HEK293 (cell line): ENCODE measurements at regions not wholly inside any gene's neighbourhood (a gene's known extent, or its start where the extent isn't known, plus 50 kb on each side); places are given as distances from the start of the nearest gene placed in this dataset.

Experiments
- CTCF ChIA-PET: fragments of 350-600 bp; formaldehyde crosslinking; extraction: SDS; loops from one replicate; lab custom pipeline; 2021; ENCODE audit warnings: antibody characterized with exemption; lab: Yijun Ruan, JAX
- POLR2A ChIA-PET: fragments of 300-600 bp; formaldehyde crosslinking; extraction: SDS; loops from one replicate; lab custom pipeline; 2020; ENCODE audit warnings: antibody characterized with exemption, inconsistent platforms; lab: Yijun Ruan, JAX
- H3K27ac ChIP-seq: fragments of 200-500 bp; sonication (Bioruptor generic); 2 replicates; pipeline ENCODE4 v1.5.1; 2014; ENCODE audit warnings: low read depth, low read length, control low read depth, inconsistent platforms; ENCODE audit errors: extremely low read depth
- H3K36me3 ChIP-seq, 2 experiments: fragments of 200-500 bp in 1 of 2; sonication (Bioruptor generic) in 1 of 2; 1 replicate in 1 of 2; 2 replicates in 1 of 2; pipeline ENCODE4 v1.5.1; 2014 to 2017; ENCODE audit warnings: inconsistent platforms in 2 of 2, low read length in 2 of 2; ENCODE audit not compliant: control insufficient read depth in 2 of 2, insufficient read depth in 1 of 2
- H3K4me1 ChIP-seq: fragments of 200-500 bp; sonication (Bioruptor generic); 2 replicates; pipeline ENCODE4 v1.5.1; 2014; ENCODE audit warnings: mild to moderate bottlenecking, low read length, inconsistent platforms; ENCODE audit not compliant: control insufficient read depth, insufficient read depth
- H3K4me3 ChIP-seq: 2 replicates; pipeline ENCODE4 v1.5.1; 2011; ENCODE audit warnings: low read depth, mild to moderate bottlenecking, control low read depth, low read length, moderate library complexity
- H3K9me3 ChIP-seq: fragments of 200-500 bp; sonication (Bioruptor generic); 2 replicates; pipeline ENCODE4 v1.5.1; 2014; ENCODE audit warnings: low read depth, low read length, inconsistent platforms; ENCODE audit not compliant: control insufficient read depth, insufficient read depth
- BCL11B ChIP-seq: fragments of 450-650 bp; formaldehyde crosslinking; IDR thresholded peaks from 2 replicates; pipeline ENCODE4 v1.5.1; 2016; ENCODE audit warnings: low read depth, missing biosample characterization, missing genetic modification characterization
- GLI4 ChIP-seq: fragments of 450-650 bp; formaldehyde crosslinking; IDR thresholded peaks from 2 replicates; pipeline ENCODE4 v1.5.1; 2016; ENCODE audit warnings: missing biosample characterization, missing genetic modification characterization
- MZF1 ChIP-seq: fragments of 450-650 bp; formaldehyde crosslinking; IDR thresholded peaks from 2 replicates; pipeline ENCODE4 v1.5.1; 2017; ENCODE audit warnings: missing biosample characterization, missing genetic modification characterization, borderline replicate concordance
- PBX3 ChIP-seq: sonication (generic); formaldehyde crosslinking; IDR thresholded peaks from 2 replicates; pipeline ENCODE4 v1.8.1; 2022; ENCODE audit warnings: mild to moderate bottlenecking, moderate library complexity, missing genetic modification reagents
- REPIN1 ChIP-seq: fragments of 450-650 bp; formaldehyde crosslinking; IDR thresholded peaks from 2 replicates; pipeline ENCODE4 v1.5.1; 2017; ENCODE audit warnings: missing biosample characterization, missing genetic modification characterization, low read depth
- SCRT1 ChIP-seq: fragments of 450-650 bp; formaldehyde crosslinking; IDR thresholded peaks from 2 replicates; pipeline ENCODE4 v1.5.1; 2016; ENCODE audit warnings: missing biosample characterization, missing genetic modification characterization, borderline replicate concordance
- SCRT2 ChIP-seq: fragments of 450-650 bp; formaldehyde crosslinking; IDR thresholded peaks from 2 replicates; pipeline ENCODE4 v1.5.1; 2016; ENCODE audit warnings: missing biosample characterization, missing genetic modification characterization
- ZNF202 ChIP-seq: fragments of 450-650 bp; formaldehyde crosslinking; IDR thresholded peaks from 2 replicates; pipeline ENCODE4 v1.5.1; 2016; ENCODE audit warnings: missing biosample characterization, missing genetic modification characterization, borderline replicate concordance
- ZNF214 ChIP-seq: fragments of 450-650 bp; formaldehyde crosslinking; IDR thresholded peaks from 2 replicates; pipeline ENCODE4 v1.5.1; 2017; ENCODE audit warnings: missing biosample characterization, mild to moderate bottlenecking, missing genetic modification characterization, borderline replicate concordance
- ZNF404 ChIP-seq: fragments of 450-650 bp; formaldehyde crosslinking; IDR thresholded peaks from 2 replicates; pipeline ENCODE4 v1.5.1; 2017; ENCODE audit warnings: missing biosample characterization, missing genetic modification characterization
- ZNF433 ChIP-seq: fragments of 450-650 bp; formaldehyde crosslinking; IDR thresholded peaks from 2 replicates; pipeline ENCODE4 v1.5.1; 2016; ENCODE audit warnings: missing biosample characterization, missing genetic modification characterization, low read depth
- ZNF521 ChIP-seq: fragments of 450-650 bp; formaldehyde crosslinking; IDR thresholded peaks from 2 replicates; pipeline ENCODE4 v1.5.1; 2017; ENCODE audit warnings: missing biosample characterization, mild to moderate bottlenecking, missing genetic modification characterization
- ZNF561 ChIP-seq: fragments of 450-650 bp; IDR thresholded peaks from 2 replicates; pipeline ENCODE4 v1.5.1; 2018; ENCODE audit warnings: missing biosample characterization, missing genetic modification characterization, borderline replicate concordance
- ZNF596 ChIP-seq: fragments of 450-650 bp; IDR thresholded peaks from 2 replicates; pipeline ENCODE4 v1.5.0; 2018; ENCODE audit warnings: missing biosample characterization, mild to moderate bottlenecking, missing genetic modification characterization, moderate library complexity
- ZNF621 ChIP-seq: fragments of 450-650 bp; formaldehyde crosslinking; IDR thresholded peaks from 2 replicates; pipeline ENCODE4 v1.5.1; 2017; ENCODE audit warnings: missing biosample characterization, missing genetic modification characterization
- ZNF654 ChIP-seq: fragments of 450-650 bp; formaldehyde crosslinking; IDR thresholded peaks from 2 replicates; pipeline ENCODE4 v1.5.1; 2016; ENCODE audit warnings: low read depth, missing biosample characterization, missing genetic modification characterization
- ZSCAN30 ChIP-seq: fragments of 450-650 bp; IDR thresholded peaks from 2 replicates; pipeline ENCODE4 v1.5.1; 2018; ENCODE audit warnings: missing biosample characterization, mild to moderate bottlenecking, missing genetic modification characterization, moderate library complexity
- TF ChIP-seq, protein P1 (sequence below): fragments of 450-650 bp; formaldehyde crosslinking; IDR thresholded peaks from 2 replicates; pipeline ENCODE4 v1.5.1; 2016; ENCODE audit warnings: missing biosample characterization, missing genetic modification characterization
- TF ChIP-seq, protein P2 (sequence below): fragments of 450-650 bp; IDR thresholded peaks from 2 replicates; pipeline ENCODE4 v1.5.1; 2018; ENCODE audit warnings: missing biosample characterization, missing genetic modification characterization
- TF ChIP-seq, protein P3 (sequence below): fragments of 450-650 bp; formaldehyde crosslinking; IDR thresholded peaks from 2 replicates; pipeline ENCODE4 v1.5.1; 2016; ENCODE audit warnings: missing biosample characterization, missing genetic modification characterization
- TF ChIP-seq, protein P4 (sequence below): fragments of 450-650 bp; formaldehyde crosslinking; IDR thresholded peaks from 2 replicates; pipeline ENCODE4 v1.5.1; 2017; ENCODE audit warnings: missing biosample characterization, missing genetic modification characterization
- TF ChIP-seq, protein P5 (sequence below): fragments of 450-650 bp; formaldehyde crosslinking; IDR thresholded peaks from 2 replicates; pipeline ENCODE4 v1.5.1; 2017; ENCODE audit warnings: missing biosample characterization, missing genetic modification characterization

DNA sequence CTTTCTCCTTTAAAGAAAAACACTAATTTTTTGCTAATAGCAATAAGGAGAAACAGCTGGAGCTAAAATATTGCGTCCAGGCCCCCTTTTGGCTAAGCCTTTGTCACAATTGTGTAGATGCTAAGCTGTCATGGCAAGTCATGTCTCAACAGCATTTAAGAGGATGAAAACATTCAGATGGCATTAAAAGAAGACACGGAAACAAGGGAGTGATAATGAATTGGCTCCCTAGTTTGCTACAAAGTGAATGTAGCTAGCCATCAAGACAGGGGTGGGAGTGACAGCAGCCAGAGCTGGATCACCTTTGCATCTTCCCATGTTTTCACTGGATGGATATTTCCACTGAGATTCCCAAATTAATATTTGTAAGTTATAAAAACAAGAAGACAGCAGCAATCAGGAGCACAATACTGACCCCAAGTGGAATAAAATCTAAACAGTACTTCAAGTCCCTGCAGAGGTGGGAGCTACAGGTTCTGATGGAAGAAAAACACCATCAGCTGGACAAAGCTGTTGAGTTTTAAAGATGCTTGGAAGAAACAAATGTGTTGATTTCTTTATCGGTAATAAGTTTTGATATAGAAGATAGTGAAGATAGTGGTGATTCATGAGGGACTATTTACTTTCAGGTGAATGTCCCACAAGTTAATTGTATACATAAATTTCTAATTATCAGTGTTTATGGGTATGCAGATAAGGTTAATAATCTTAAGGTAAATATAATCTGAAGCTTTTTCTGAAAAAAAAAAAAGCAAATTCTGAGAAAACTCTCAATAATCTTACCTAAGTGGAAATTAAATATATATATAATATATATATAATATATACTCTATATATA, 129.4 kb downstream of the SLC16A9 start:
- Histone ChIP-seq H3K4me1 (no peaks in the 10 kb centered on the region), H3K36me3 (no peaks in the 10 kb centered on the region), H3K9me3 (no peaks in the 10 kb centered on the region), H3K4me3 (no peak overlapping the region), H3K27ac (no peak overlapping the region)
- ChIA-PET CTCF (interaction anchor here (0.5 to 3.9 kb wide), 32 partner anchors 9 to 1164 kb away, joined by 3 to 24 read pairs (median 3); partner anchors contain the start of gene FAM13C), POLR2A (no interaction called here)
- TF ChIP-seq GLI4 (tag by site-specific recombination) = no peak
- TF ChIP-seq, protein P1, sequence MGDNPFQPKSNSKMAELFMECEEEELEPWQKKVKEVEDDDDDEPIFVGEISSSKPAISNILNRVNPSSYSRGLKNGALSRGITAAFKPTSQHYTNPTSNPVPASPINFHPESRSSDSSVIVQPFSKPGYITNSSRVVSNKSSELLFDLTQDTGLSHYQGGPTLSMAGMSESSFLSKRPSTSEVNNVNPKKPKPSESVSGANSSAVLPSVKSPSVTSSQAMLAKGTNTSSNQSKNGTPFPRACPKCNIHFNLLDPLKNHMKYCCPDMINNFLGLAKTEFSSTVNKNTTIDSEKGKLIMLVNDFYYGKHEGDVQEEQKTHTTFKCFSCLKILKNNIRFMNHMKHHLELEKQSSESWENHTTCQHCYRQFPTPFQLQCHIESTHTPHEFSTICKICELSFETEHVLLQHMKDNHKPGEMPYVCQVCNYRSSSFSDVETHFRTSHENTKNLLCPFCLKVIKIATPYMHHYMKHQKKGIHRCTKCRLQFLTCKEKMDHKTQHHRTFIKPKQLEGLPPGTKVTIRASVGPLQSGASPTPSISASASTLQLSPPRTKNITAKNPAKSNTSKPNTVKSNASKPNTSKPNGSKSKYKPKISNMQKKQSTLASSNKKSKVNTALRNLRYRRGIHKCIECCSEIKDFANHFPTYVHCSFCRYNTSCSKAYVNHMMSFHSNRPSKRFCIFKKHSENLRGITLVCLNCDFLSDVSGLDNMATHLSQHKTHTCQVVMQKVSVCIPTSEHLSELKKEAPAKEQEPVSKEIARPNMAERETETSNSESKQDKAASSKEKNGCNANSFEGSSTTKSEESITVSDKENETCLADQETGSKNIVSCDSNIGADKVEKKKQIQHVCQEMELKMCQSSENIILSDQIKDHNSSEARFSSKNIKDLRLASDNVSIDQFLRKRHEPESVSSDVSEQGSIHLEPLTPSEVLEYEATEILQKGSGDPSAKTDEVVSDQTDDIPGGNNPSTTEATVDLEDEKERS (tag by site-specific recombination) = no peak
- no peak for TF ChIP-seq ZNF561 (tag by site-specific recombination)
- TF ChIP-seq ZNF433 = no peak
- TF ChIP-seq REPIN1 (tag by site-specific recombination) = no peak
- TF ChIP-seq ZNF621 = no peak
- peak; percentile 82 for TF ChIP-seq SCRT2 (tag by site-specific recombination)
- no peak for TF ChIP-seq BCL11B (tag by site-specific recombination)
- TF ChIP-seq, protein P2, sequence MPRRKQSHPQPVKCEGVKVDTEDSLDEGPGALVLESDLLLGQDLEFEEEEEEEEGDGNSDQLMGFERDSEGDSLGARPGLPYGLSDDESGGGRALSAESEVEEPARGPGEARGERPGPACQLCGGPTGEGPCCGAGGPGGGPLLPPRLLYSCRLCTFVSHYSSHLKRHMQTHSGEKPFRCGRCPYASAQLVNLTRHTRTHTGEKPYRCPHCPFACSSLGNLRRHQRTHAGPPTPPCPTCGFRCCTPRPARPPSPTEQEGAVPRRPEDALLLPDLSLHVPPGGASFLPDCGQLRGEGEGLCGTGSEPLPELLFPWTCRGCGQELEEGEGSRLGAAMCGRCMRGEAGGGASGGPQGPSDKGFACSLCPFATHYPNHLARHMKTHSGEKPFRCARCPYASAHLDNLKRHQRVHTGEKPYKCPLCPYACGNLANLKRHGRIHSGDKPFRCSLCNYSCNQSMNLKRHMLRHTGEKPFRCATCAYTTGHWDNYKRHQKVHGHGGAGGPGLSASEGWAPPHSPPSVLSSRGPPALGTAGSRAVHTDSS (tag by site-specific recombination) = no peak
- TF ChIP-seq ZNF521 (tag by site-specific recombination) = no peak
- TF ChIP-seq MZF1 = no peak
- no peak for TF ChIP-seq PBX3 (CRISPR knock-in tag)
- no peak for TF ChIP-seq ZNF214
- TF ChIP-seq ZNF596 (tag by site-specific recombination) = no peak
- TF ChIP-seq, protein P3, sequence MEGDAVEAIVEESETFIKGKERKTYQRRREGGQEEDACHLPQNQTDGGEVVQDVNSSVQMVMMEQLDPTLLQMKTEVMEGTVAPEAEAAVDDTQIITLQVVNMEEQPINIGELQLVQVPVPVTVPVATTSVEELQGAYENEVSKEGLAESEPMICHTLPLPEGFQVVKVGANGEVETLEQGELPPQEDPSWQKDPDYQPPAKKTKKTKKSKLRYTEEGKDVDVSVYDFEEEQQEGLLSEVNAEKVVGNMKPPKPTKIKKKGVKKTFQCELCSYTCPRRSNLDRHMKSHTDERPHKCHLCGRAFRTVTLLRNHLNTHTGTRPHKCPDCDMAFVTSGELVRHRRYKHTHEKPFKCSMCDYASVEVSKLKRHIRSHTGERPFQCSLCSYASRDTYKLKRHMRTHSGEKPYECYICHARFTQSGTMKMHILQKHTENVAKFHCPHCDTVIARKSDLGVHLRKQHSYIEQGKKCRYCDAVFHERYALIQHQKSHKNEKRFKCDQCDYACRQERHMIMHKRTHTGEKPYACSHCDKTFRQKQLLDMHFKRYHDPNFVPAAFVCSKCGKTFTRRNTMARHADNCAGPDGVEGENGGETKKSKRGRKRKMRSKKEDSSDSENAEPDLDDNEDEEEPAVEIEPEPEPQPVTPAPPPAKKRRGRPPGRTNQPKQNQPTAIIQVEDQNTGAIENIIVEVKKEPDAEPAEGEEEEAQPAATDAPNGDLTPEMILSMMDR (tag by site-specific recombination) = 0 out of 2 replicates have a peak, but pooled peaks have one; percentile 15
- no peak for TF ChIP-seq ZNF404
- TF ChIP-seq ZNF654 (tag by site-specific recombination) = peak; percentile 76
- TF ChIP-seq ZNF202 (tag by site-specific recombination) = no peak
- TF ChIP-seq SCRT1 (tag by site-specific recombination) = peak; percentile 76
- no peak for TF ChIP-seq ZSCAN30 (tag by site-specific recombination)
- TF ChIP-seq, protein P4, sequence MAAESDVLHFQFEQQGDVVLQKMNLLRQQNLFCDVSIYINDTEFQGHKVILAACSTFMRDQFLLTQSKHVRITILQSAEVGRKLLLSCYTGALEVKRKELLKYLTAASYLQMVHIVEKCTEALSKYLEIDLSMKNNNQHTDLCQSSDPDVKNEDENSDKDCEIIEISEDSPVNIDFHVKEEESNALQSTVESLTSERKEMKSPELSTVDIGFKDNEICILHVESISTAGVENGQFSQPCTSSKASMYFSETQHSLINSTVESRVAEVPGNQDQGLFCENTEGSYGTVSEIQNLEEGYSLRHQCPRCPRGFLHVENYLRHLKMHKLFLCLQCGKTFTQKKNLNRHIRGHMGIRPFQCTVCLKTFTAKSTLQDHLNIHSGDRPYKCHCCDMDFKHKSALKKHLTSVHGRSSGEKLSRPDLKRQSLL (tag by site-specific recombination) = no peak
- TF ChIP-seq, protein P5, sequence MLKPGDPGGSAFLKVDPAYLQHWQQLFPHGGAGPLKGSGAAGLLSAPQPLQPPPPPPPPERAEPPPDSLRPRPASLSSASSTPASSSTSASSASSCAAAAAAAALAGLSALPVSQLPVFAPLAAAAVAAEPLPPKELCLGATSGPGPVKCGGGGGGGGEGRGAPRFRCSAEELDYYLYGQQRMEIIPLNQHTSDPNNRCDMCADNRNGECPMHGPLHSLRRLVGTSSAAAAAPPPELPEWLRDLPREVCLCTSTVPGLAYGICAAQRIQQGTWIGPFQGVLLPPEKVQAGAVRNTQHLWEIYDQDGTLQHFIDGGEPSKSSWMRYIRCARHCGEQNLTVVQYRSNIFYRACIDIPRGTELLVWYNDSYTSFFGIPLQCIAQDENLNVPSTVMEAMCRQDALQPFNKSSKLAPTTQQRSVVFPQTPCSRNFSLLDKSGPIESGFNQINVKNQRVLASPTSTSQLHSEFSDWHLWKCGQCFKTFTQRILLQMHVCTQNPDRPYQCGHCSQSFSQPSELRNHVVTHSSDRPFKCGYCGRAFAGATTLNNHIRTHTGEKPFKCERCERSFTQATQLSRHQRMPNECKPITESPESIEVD (tag by site-specific recombination) = no peak
